HEK293T (cell line): ENCODE measurements at regions not wholly inside any gene's neighbourhood (a gene's known extent, or its start where the extent isn't known, plus 50 kb on each side); places are given as distances from the start of the nearest gene placed in this dataset.

Experiments
- CTBP1 ChIP-seq: fragments of 450-650 bp; IDR thresholded peaks from 2 replicates; pipeline ENCODE4 v1.6.1; 2016; ENCODE audit warnings: borderline replicate concordance
- SP1 ChIP-seq: fragments of 450-650 bp; IDR thresholded peaks from 2 replicates; pipeline ENCODE4 v1.6.1; 2017
- SUZ12 ChIP-seq: fragments of 450-650 bp; IDR thresholded peaks from 2 replicates; pipeline ENCODE4 v1.6.1; 2016; ENCODE audit warnings: mild to moderate bottlenecking

GRCh38 chrX:45266456-45266855, 65.8 kb upstream of the DIPK2B start:
- TF ChIP-seq SUZ12 (no peak), SP1 (no peak), CTBP1 (no peak)
